ENCODE measurements at regions not wholly inside any gene's neighbourhood (a gene's known extent, or its start where the extent isn't known, plus 50 kb on each side); places are given as distances from the start of the nearest gene placed in this dataset.
"Not testable (repeated sequence)": the region's sequence is repeated elsewhere in the genome, so short reads cannot be mapped to it uniquely, and the experiment has no call there.

DNA sequence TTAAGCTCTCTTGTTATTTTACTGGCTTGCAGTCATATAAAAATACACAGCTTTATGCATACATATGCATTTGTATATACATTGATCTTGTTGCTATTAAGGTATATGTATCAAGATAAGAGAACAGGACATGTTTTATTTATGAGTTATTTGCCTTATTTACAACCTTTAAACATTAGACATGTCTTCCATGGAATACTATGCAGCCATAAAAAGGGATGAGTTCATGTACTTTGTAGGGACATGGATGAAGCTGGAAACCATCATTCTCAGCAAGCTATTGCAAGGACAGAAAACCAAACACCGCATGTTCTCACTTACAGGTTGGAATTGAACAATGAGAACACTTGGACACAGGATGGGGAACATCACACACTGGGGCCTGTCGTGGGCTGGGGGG, 179.2 kb upstream of the GK2 start:
- not testable (repeated sequence) for TF ChIP-seq CTCF (IDR thresholded peaks at IDR 0.05; ENCODE audit: poor library complexity); EZH2 (IDR thresholded peaks at IDR 0.05; ENCODE audit: borderline replicate concordance)

Data from hepatocyte (in vitro differentiated cells).